ENCODE measurements at regions not wholly inside any gene's neighbourhood (a gene's known extent, or its start where the extent isn't known, plus 50 kb on each side); places are given as distances from the start of the nearest gene placed in this dataset.

GRCh38 chr4:29867412-29867811, 852.8 kb upstream of the PCDH7 start:
- in situ Hi-C loops (cut with HindIII; ENCODE audit: extremely low pct_ligation_motif_present, low pct_unique_long_range_greater_than_20kb): no loop called here
- ATAC-seq: no peak

More at GRCh38 chr4:29867412-29867811, 852.8 kb upstream of the PCDH7 start:
- no peak for DNase-seq (ENCODE audit: low spot score)
- H3K27me3 ChIP-seq (ENCODE audit: control insufficient read depth in 1 of 2, insufficient read depth in 2 of 2, low read length in 2 of 2): no peaks in the 10 kb centered on the region; a peak in 1 of 5 replicates
- ChIA-PET CTCF (ENCODE audit: low intra/inter-chr PET ratio, low total read pairs) (no interaction called here), POLR2A (no interaction called here)
- intact Hi-C loops (cut with micrococcal nuclease; ENCODE audit: unreplicated experiment): no loop called here
- no peak overlapping the region for H3K9ac ChIP-seq (ENCODE audit: insufficient read depth, low read depth, low read length)
- no peak for FAIRE-seq
- no peaks in the 10 kb centered on the region for H3K4me1 ChIP-seq (ENCODE audit: insufficient read depth, low read length)
- peaks cover 95% of the 10 kb centered on the region for H3K9me3 ChIP-seq (ENCODE audit: low read length)
- H3K4me3 ChIP-seq (replicated peaks in 1 of 3; ENCODE audit: insufficient read depth in 1 of 3, low read depth in 2 of 3, low read length in 3 of 3): no peak overlapping the region
- no peak overlapping the region for H3K4me2 ChIP-seq (ENCODE audit: low read depth, low read length)
- no peak for TF ChIP-seq DNMT3B (CRISPR knock-in tag; conservative IDR thresholded peaks at IDR 0.05)
- TF ChIP-seq ZNF20 (CRISPR knock-in tag; IDR thresholded peaks at IDR 0.05): no peak
- no peak for TF ChIP-seq REST (IDR thresholded peaks at IDR 0.05; ENCODE audit: borderline replicate concordance in 1 of 2, low read depth in 1 of 2, low read length in 2 of 2)
- TF ChIP-seq ZNF354B (CRISPR knock-in tag; IDR thresholded peaks at IDR 0.05): no peak
- TF ChIP-seq ATF3 (CRISPR knock-in tag; IDR thresholded peaks at IDR 0.05): no peak
- TF ChIP-seq ZNF142 (CRISPR knock-in tag; IDR thresholded peaks at IDR 0.05): no peak
- no peak for TF ChIP-seq ZNF570 (CRISPR knock-in tag; IDR thresholded peaks at IDR 0.05; ENCODE audit: borderline replicate concordance)
- TF ChIP-seq ZFY (CRISPR knock-in tag; IDR thresholded peaks at IDR 0.05): no peak
- no peak for TF ChIP-seq GTF2F1 (IDR thresholded peaks at IDR 0.05; ENCODE audit: low read length)
- no peak for TF ChIP-seq ZBTB38 (CRISPR knock-in tag; IDR thresholded peaks at IDR 0.05)
- no peak for TF ChIP-seq ZNF816 (CRISPR knock-in tag; IDR thresholded peaks at IDR 0.05; ENCODE audit: borderline replicate concordance)
- no peak for TF ChIP-seq BATF2 (CRISPR knock-in tag; IDR thresholded peaks at IDR 0.05)
- no peak for TF ChIP-seq ERF (CRISPR knock-in tag; IDR thresholded peaks at IDR 0.05)
- TF ChIP-seq NFIB (CRISPR knock-in tag; IDR thresholded peaks at IDR 0.05; ENCODE audit: borderline replicate concordance): no peak
- no peak overlapping the region for H3K27ac ChIP-seq (ENCODE audit: extremely low read length, insufficient read depth, low read length)
- H3K36me3 ChIP-seq (replicated peaks in 1 of 2; ENCODE audit: control insufficient read depth in 1 of 2, insufficient read depth in 2 of 2, low read length in 2 of 2): no peaks in the 10 kb centered on the region
- H2AFZ ChIP-seq (ENCODE audit: low read length): no peak overlapping the region
- no peaks in the 10 kb centered on the region for H4K20me1 ChIP-seq (ENCODE audit: insufficient read depth, low read length)
- BruUV-seq (replicated peaks): no TSS peak
- 0% methylated on average over 1 of the region's 1 CpG for WGBS (ENCODE audit: low lambda C conversion rate)
- no peaks in the 10 kb centered on the region for H3K79me2 ChIP-seq (ENCODE audit: insufficient read depth, low read length)
